Nephron (organoid): ENCODE measurements at regions not wholly inside any gene's neighbourhood (a gene's known extent, or its start where the extent isn't known, plus 50 kb on each side); places are given as distances from the start of the nearest gene placed in this dataset.

Source experiments
- H3K27ac Mint-ChIP-seq, 3 experiments: 2 replicates each; pipeline ENCODE4 v1.8.0; 2020; ENCODE audit warnings: mixed read lengths in 3 of 3, mild to moderate bottlenecking in 2 of 3, moderate library complexity in 1 of 3
- H3K27me3 Mint-ChIP-seq: 2 replicates; pipeline ENCODE4 v1.8.0; 2021; ENCODE audit warnings: low read depth, mild to moderate bottlenecking, moderate library complexity, mixed read lengths
- H3K36me3 Mint-ChIP-seq: 2 replicates; pipeline ENCODE4 v1.8.0; 2020; ENCODE audit warnings: low read depth, mixed read lengths
- H3K4me1 Mint-ChIP-seq: 2 replicates; pipeline ENCODE4 v1.8.0; 2020; ENCODE audit warnings: mixed read lengths
- H3K4me3 Mint-ChIP-seq, 3 experiments: 2 replicates each; pipeline ENCODE4 v1.8.0; 2020; ENCODE audit warnings: mild to moderate bottlenecking in 3 of 3, mixed read lengths in 3 of 3, moderate library complexity in 2 of 3
- H3K9me3 Mint-ChIP-seq: 2 replicates; pipeline ENCODE4 v1.8.0; 2020; ENCODE audit warnings: mixed read lengths
- TF ChIP-seq, protein P1 (sequence below), 3 experiments: fragments of 200-600 bp; sonication (generic); IDR thresholded peaks; one replicate each; pipeline ENCODE4 v1.5.0; 2021; ENCODE audit warnings: antibody characterized with exemption in 3 of 3; ENCODE audit not compliant: unreplicated experiment in 3 of 3

DNA sequence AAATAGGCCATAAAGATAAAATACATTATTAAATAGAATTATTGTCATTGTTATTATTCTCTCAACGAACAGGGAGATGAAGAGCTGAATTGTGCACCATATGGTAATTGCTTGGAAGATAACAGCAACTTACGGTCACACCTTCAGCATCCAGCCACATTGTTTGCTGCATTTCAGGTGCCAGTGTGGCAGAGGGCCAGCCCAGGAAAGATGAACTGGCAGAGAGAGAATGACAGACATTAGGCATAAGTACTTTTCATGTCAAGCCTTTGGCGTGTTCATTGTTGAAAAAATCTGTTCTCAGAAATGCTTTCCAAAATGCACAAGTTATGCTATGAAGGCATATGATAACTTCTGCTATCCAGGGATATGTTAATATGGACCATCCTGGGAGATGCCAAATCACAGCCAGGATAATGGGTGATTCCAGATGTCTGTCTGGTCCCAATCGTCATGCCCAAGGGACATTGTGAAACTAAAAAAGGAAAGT, 748.6 kb upstream of the PIK3C3 start:
- TF ChIP-seq, protein P1, sequence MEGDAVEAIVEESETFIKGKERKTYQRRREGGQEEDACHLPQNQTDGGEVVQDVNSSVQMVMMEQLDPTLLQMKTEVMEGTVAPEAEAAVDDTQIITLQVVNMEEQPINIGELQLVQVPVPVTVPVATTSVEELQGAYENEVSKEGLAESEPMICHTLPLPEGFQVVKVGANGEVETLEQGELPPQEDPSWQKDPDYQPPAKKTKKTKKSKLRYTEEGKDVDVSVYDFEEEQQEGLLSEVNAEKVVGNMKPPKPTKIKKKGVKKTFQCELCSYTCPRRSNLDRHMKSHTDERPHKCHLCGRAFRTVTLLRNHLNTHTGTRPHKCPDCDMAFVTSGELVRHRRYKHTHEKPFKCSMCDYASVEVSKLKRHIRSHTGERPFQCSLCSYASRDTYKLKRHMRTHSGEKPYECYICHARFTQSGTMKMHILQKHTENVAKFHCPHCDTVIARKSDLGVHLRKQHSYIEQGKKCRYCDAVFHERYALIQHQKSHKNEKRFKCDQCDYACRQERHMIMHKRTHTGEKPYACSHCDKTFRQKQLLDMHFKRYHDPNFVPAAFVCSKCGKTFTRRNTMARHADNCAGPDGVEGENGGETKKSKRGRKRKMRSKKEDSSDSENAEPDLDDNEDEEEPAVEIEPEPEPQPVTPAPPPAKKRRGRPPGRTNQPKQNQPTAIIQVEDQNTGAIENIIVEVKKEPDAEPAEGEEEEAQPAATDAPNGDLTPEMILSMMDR (IDR thresholded peaks at IDR 0.05; ENCODE audit: unreplicated experiment in 3 of 3), result no peak
- Mint-ChIP-seq H3K27me3 (no peaks in the 10 kb centered on the region), H3K4me3 (no peak overlapping the region), H3K27ac (no peak overlapping the region), H3K36me3 (no peaks in the 10 kb centered on the region), H3K9me3 (no peaks in the 10 kb centered on the region), H3K4me1 (peaks cover 3% of the 10 kb centered on the region)

DNA sequence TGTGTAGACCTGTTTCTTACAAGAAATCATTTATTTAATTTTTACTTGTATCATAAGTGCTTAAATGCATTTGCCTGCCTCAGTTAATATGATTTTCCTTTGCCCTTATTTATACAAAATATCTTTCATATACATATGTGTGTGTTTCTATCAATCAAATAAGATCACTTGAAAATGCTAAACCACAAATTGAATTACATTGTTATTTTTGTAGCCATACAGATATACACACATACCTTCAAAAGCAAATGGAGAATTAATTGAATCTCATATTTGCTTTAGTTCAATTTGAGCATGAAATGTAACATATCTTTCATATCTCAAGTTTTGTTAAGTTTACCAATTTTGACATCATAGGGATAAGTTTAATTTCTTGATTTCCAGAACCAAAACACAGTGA, 755.8 kb upstream of the PIK3C3 start:
- TF ChIP-seq, protein P1 (IDR thresholded peaks at IDR 0.05; ENCODE audit: unreplicated experiment in 3 of 3), result no peak
- H3K36me3 Mint-ChIP-seq, result peaks cover 7% of the 10 kb centered on the region
- H3K27me3 Mint-ChIP-seq, result no peaks in the 10 kb centered on the region
- peaks cover 12% of the 10 kb centered on the region for H3K9me3 Mint-ChIP-seq
- no peak overlapping the region for H3K4me3 Mint-ChIP-seq
- H3K4me1 Mint-ChIP-seq, result no peaks in the 10 kb centered on the region
- H3K27ac Mint-ChIP-seq, result no peak overlapping the region

DNA sequence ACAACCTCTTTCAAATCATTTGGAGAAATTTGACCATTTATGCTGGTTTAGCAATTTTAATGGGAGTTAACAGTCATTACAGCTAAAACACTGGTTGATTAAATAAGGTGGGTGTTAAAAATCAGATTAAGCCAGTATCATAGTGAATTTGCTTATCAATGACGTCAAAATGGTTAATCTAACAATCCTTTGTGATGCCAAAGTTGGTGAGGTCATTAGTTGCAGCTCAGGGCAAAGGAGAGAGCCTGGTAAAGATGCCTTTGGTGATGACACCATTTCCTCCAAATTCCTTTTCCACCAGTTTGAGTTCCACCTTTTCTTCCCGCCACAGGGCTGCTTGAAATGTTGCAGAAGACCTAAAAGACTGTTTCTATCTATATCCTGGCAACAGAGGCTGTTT, 757.1 kb upstream of the PIK3C3 start:
- Mint-ChIP-seq H3K36me3 (peaks cover 8% of the 10 kb centered on the region), H3K27ac (no peak overlapping the region), H3K4me3 (no peak overlapping the region), H3K9me3 (peaks cover 15% of the 10 kb centered on the region), H3K27me3 (no peaks in the 10 kb centered on the region), H3K4me1 (no peaks in the 10 kb centered on the region)
- TF ChIP-seq, protein P1 (IDR thresholded peaks at IDR 0.05; ENCODE audit: unreplicated experiment in 3 of 3), result no peak

DNA sequence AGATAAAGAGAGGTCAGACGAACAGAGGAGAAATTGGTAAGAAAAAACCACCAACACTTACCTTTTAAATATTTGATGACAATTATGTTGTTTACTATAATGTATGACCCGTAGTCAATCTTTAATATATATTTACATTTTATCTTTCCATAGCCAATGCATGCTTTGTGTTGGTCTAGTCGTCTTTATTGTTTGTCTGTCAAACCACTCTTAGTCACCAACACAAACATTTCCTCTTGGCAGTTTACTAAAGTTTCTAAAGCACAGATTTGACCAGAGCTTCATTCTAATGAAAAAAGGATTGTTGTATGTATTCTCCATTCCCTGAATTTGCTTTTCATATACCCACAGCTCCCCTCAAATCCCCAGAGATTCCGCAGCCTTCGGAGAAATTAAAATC, 784.7 kb upstream of the PIK3C3 start:
- H3K4me3 Mint-ChIP-seq, result no peak overlapping the region
- no peak overlapping the region for H3K27ac Mint-ChIP-seq
- no peaks in the 10 kb centered on the region for H3K9me3 Mint-ChIP-seq
- TF ChIP-seq, protein P1 (IDR thresholded peaks at IDR 0.05; ENCODE audit: unreplicated experiment in 3 of 3), result no peak
- no peaks in the 10 kb centered on the region for H3K36me3 Mint-ChIP-seq
- H3K27me3 Mint-ChIP-seq, result no peaks in the 10 kb centered on the region
- H3K4me1 Mint-ChIP-seq, result peaks cover 3% of the 10 kb centered on the region

DNA sequence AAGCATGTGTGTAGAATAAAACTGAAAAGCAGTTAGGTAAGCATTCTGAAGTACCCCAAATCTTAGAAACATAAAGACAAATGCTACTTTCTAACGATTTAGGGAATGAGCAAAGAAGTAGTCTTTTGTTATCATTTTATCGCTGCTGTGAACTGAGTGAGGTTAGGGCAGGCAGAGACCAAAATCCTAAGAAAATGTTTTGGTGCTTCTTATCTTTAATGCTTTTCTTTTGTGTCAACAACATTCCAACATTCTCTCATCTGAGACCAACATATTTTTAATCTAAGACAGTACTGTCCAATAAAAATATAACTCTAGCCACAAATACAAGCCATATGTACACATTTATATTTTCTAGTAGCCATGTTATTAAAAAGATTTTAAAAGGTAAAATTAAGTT, 789.4 kb upstream of the PIK3C3 start:
- Mint-ChIP-seq H3K4me3 (no peak overlapping the region), H3K27ac (peak overlapping the region; percentile 2 to 11 (median 2)), H3K9me3 (no peaks in the 10 kb centered on the region), H3K4me1 (peaks cover 7% of the 10 kb centered on the region), H3K36me3 (no peaks in the 10 kb centered on the region), H3K27me3 (no peaks in the 10 kb centered on the region)
- TF ChIP-seq, protein P1 (IDR thresholded peaks at IDR 0.05; ENCODE audit: unreplicated experiment in 3 of 3), result no peak

DNA sequence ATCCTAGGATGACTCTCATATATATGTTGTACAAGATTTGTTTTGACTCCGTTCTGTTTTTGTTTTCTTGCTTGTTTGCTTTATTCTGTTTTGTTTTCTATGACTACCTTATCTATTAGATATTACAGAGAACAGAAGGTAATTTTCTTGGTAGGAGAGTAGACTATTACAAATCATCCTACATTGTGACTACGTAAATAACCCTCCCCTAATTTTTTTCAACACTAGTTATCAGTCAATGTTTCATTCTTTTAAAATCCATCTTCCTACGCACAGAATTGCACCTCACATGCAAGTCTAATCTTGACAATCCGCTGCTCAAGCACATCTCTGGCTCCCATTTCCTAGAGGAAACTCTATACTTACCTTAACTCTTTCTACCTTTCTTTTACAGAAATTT, 792.3 kb upstream of the PIK3C3 start:
- Mint-ChIP-seq H3K4me1 (peaks cover 7% of the 10 kb centered on the region), H3K9me3 (no peaks in the 10 kb centered on the region), H3K27me3 (no peaks in the 10 kb centered on the region), H3K27ac (peak overlapping the region in 1 of 3 experiments; percentile 5), H3K36me3 (no peaks in the 10 kb centered on the region), H3K4me3 (no peak overlapping the region)
- TF ChIP-seq, protein P1 (IDR thresholded peaks at IDR 0.05; ENCODE audit: unreplicated experiment in 3 of 3), result no peak
